ENCODE measurements at regions not wholly inside any gene's neighbourhood (a gene's known extent, or its start where the extent isn't known, plus 50 kb on each side); places are given as distances from the start of the nearest gene placed in this dataset.

DNA sequence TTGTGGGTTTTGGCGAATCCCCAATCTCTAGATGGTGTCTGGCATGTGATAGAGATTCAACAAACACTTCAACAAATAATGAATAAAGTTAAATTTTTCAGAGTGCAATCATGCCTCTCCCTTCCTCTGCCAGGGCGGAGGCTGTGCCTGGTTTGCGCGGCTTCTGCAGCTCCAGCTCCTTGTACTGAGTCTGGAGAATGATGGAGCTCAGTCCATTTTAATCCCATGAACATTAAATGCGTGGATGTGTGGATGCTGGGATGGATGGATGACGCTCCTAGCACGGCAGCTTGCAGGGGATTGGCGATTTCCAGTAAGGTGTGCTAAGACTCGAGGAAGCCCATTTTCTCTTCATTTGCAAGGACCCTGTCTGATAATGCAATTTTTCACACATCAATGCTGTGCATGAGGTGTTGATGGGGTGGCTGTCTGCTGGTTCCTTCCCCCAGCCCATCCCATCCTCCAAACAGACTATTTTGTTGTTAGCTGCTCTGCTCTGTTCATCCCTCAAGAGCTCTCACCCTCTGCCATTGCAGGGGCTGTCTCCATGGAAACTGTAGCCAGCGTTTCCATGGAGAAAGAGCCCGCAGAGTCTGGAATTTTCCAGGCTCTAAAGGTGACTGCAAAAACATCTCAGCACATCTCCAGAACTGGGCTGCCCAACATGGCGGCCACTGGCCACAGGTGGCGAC, 92.6 kb upstream of the PEG3 start:
- Histone ChIP-seq H2BK5ac (ENCODE audit: low read depth, low read length) (no peak overlapping the region), H3K27me3 (replicated peaks in 1 of 4; ENCODE audit: control insufficient read depth in 3 of 4, extremely low read depth in 1 of 4, insufficient read depth in 3 of 4, low read length in 3 of 4) (no peaks in the 10 kb centered on the region), H3K27ac (ENCODE audit: low read depth, low read length) (no peak overlapping the region), H3K4me3 (ENCODE audit: extremely low read depth in 1 of 4, insufficient read depth in 2 of 4, low read depth in 3 of 4, low read length in 4 of 4) (no peak overlapping the region), H3K4ac (replicated peaks; ENCODE audit: insufficient read length, low read depth, low read length) (no peak overlapping the region), H4K20me1 (replicated peaks in 1 of 2; ENCODE audit: control insufficient read depth in 1 of 2, insufficient read depth in 2 of 2, low read length in 2 of 2) (no peaks in the 10 kb centered on the region), H3K4me2 (ENCODE audit: insufficient read depth in 1 of 2, low read depth in 2 of 2, low read length in 2 of 2) (no peak overlapping the region), H4K8ac (ENCODE audit: extremely low read depth, insufficient read depth, low read length) (no peak overlapping the region), H2BK120ac (replicated peaks; ENCODE audit: low read depth, low read length) (no peak overlapping the region), H3K79me1 (ENCODE audit: low read depth, low read length) (no peaks in the 10 kb centered on the region), H4K91ac (replicated peaks; ENCODE audit: insufficient read length, low read length) (no peak overlapping the region), H3K18ac (ENCODE audit: extremely low read depth, low read length) (no peak overlapping the region), H3K9ac (replicated peaks in 1 of 4; ENCODE audit: extremely low read depth in 1 of 4, low read depth in 3 of 4, low read length in 3 of 4) (no peak overlapping the region), H2BK20ac (ENCODE audit: low read length) (no peak overlapping the region), H2AFZ (ENCODE audit: low read length) (no peak overlapping the region), H3K23ac (ENCODE audit: insufficient read length) (no peak overlapping the region), H3K9me3 (ENCODE audit: insufficient read depth in 2 of 2, low read depth in 1 of 2, low read length in 1 of 2) (peaks cover 71 to 85% of the 10 kb centered on the region in 2 experiments), H3K79me2 (ENCODE audit: control insufficient read depth in 1 of 2, insufficient read depth in 2 of 2, low read length in 2 of 2) (no peaks in the 10 kb centered on the region), H3K23me2 (ENCODE audit: low read depth, low read length) (no peaks in the 10 kb centered on the region), H3K56ac (replicated peaks; ENCODE audit: insufficient read length, low read depth, low read length) (no peak overlapping the region), H3K4me1 (replicated peaks in 1 of 4; ENCODE audit: control insufficient read depth in 3 of 4, insufficient read depth in 4 of 4, low read length in 3 of 4) (no peaks in the 10 kb centered on the region), H3K14ac (ENCODE audit: insufficient read length) (no peak overlapping the region), H2BK12ac (ENCODE audit: low read depth, low read length) (no peak overlapping the region), H2BK15ac (ENCODE audit: low read length) (no peak overlapping the region), H4K5ac (ENCODE audit: insufficient read length, low read depth, low read length) (no peak overlapping the region), H3K36me3 (ENCODE audit: control insufficient read depth in 2 of 4, insufficient read depth in 4 of 4, low read length in 3 of 4) (no peaks in the 10 kb centered on the region), H2AK5ac (ENCODE audit: low read depth, low read length) (no peak overlapping the region)
- ChIA-PET CTCF (ENCODE audit: partially characterized antibody) (no interaction called here), POLR2A (ENCODE audit: partially characterized antibody) (no interaction called here)
- FAIRE-seq: no peak
- 69% methylated on average over 13 of the region's 13 CpGs; no CpG with 5 or more reads in 1 of the 2 experiments for WGBS, 2 experiments (ENCODE audit: extremely low coverage in 1 of 2, insufficient coverage in 1 of 2, insufficient read length in 1 of 2, insufficient replicate concordance in 2 of 2, low coverage in 1 of 2, low lambda C conversion rate in 2 of 2, missing lambda C conversion rate in 1 of 2)
- DNase-seq (ENCODE audit: low read depth in 1 of 2, low spot score in 2 of 2): no peak
- TF ChIP-seq, protein P1, sequence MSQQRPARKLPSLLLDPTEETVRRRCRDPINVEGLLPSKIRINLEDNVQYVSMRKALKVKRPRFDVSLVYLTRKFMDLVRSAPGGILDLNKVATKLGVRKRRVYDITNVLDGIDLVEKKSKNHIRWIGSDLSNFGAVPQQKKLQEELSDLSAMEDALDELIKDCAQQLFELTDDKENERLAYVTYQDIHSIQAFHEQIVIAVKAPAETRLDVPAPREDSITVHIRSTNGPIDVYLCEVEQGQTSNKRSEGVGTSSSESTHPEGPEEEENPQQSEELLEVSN (IDR thresholded peaks at IDR 0.05): no peak
- TF ChIP-seq RNF2 (IDR thresholded peaks at IDR 0.05; ENCODE audit: borderline replicate concordance, low read depth, low read length, missing control alignments, poor library complexity, severe bottlenecking): no peak
- TF ChIP-seq, protein P2, sequence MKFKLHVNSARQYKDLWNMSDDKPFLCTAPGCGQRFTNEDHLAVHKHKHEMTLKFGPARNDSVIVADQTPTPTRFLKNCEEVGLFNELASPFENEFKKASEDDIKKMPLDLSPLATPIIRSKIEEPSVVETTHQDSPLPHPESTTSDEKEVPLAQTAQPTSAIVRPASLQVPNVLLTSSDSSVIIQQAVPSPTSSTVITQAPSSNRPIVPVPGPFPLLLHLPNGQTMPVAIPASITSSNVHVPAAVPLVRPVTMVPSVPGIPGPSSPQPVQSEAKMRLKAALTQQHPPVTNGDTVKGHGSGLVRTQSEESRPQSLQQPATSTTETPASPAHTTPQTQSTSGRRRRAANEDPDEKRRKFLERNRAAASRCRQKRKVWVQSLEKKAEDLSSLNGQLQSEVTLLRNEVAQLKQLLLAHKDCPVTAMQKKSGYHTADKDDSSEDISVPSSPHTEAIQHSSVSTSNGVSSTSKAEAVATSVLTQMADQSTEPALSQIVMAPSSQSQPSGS (IDR thresholded peaks at IDR 0.05; ENCODE audit: low read length): no peak
- TF ChIP-seq POLR2AphosphoS5 (IDR thresholded peaks at IDR 0.05; ENCODE audit: low read depth, low read length): no peak
